Keratinocyte (primary cell): ENCODE measurements at regions not wholly inside any gene's neighbourhood (a gene's known extent, or its start where the extent isn't known, plus 50 kb on each side); places are given as distances from the start of the nearest gene placed in this dataset.

Experiments
- DNase-seq: peaks from one replicate; pipeline ENCODE4 v3.0.0-alpha.2; 2011; ENCODE audit warnings: low read depth, missing footprints, low spot score
- FAIRE-seq: peaks from 2 replicates; lab custom pipeline; 2011; peaks lifted over from hg19 to GRCh38; lab: Jason Lieb, UNC
- H2AFZ ChIP-seq: 2 replicates; pipeline ENCODE4 v1.6.0; 2012; ENCODE audit warnings: low read length, control low read depth, inconsistent platforms; ENCODE audit not compliant: control insufficient read depth
- H3K27ac ChIP-seq: 2 replicates; pipeline ENCODE4 v1.5.1; 2011; ENCODE audit warnings: low read length; ENCODE audit not compliant: control insufficient read depth, insufficient read depth
- H3K27me3 ChIP-seq: 3 replicates; pipeline ENCODE4 v1.6.0; 2011; ENCODE audit warnings: low read length; ENCODE audit not compliant: control insufficient read depth, insufficient read depth; ENCODE audit errors: extremely low read depth
- H3K36me3 ChIP-seq, 2 experiments: 2 replicates in 1 of 2; 3 replicates in 1 of 2; pipeline ENCODE4 v1.5.1; 2011; ENCODE audit warnings: low read length in 2 of 2, mild to moderate bottlenecking in 1 of 2; ENCODE audit not compliant: control insufficient read depth in 2 of 2, insufficient read depth in 2 of 2; ENCODE audit errors: extremely low read depth in 1 of 2
- H3K4me1 ChIP-seq: 3 replicates; pipeline ENCODE4 v1.5.1; 2011; ENCODE audit warnings: low read length; ENCODE audit not compliant: control insufficient read depth, insufficient read depth; ENCODE audit errors: extremely low read depth
- H3K4me2 ChIP-seq: 3 replicates; pipeline ENCODE4 v1.6.0; 2011; ENCODE audit warnings: low read depth, low read length; ENCODE audit not compliant: control insufficient read depth, insufficient read depth; ENCODE audit errors: extremely low read depth
- H3K4me3 ChIP-seq, 3 experiments: fragments of 200-600 bp in 1 of 3; sonication (generic) in 1 of 3; 2 replicates in 2 of 3; 3 replicates in 1 of 3; pipeline ENCODE4 v1.5.1; 2011 to 2016; ENCODE audit warnings: low read length in 3 of 3, mild to moderate bottlenecking in 3 of 3, control low read depth in 2 of 3, inconsistent platforms in 1 of 3, low read depth in 1 of 3, mixed read lengths in 1 of 3, mixed run types in 1 of 3, moderate library complexity in 1 of 3; ENCODE audit not compliant: control insufficient read depth in 2 of 3, insufficient read depth in 2 of 3; ENCODE audit errors: extremely low read depth in 1 of 3
- H3K79me2 ChIP-seq: 2 replicates; pipeline ENCODE4 v1.6.0; 2012; ENCODE audit warnings: low read length; ENCODE audit not compliant: control insufficient read depth, insufficient read depth
- H3K9ac ChIP-seq: 3 replicates; pipeline ENCODE4 v1.6.0; 2011; ENCODE audit warnings: low read length; ENCODE audit not compliant: control insufficient read depth, insufficient read depth; ENCODE audit errors: extremely low read depth
- H3K9me1 ChIP-seq: 3 replicates; pipeline ENCODE4 v1.6.0; 2011; ENCODE audit warnings: low read length; ENCODE audit not compliant: control insufficient read depth, insufficient read depth; ENCODE audit errors: extremely low read depth
- H3K9me3 ChIP-seq: 2 replicates; pipeline ENCODE4 v1.5.1; 2012; ENCODE audit warnings: low read depth, low read length; ENCODE audit not compliant: control insufficient read depth
- H4K20me1 ChIP-seq: 3 replicates; pipeline ENCODE4 v1.6.0; 2011; ENCODE audit warnings: low read length; ENCODE audit not compliant: control insufficient read depth, insufficient read depth; ENCODE audit errors: extremely low read depth
- CTCF ChIP-seq, 3 experiments: IDR thresholded peaks in 1 of 3; conservative IDR thresholded peaks in 1 of 3; optimal IDR thresholded peaks in 1 of 3; 2 replicates in 2 of 3; 3 replicates in 1 of 3; pipeline versions ENCODE3 to v1.5.1; 2011; ENCODE audit warnings: low read length in 3 of 3, mild to moderate bottlenecking in 3 of 3, moderate library complexity in 2 of 3, control low read depth in 1 of 3, inconsistent platforms in 1 of 3; ENCODE audit not compliant: insufficient read depth in 2 of 3; ENCODE audit errors: extremely low read depth in 1 of 3
- EZH2 ChIP-seq: IDR thresholded peaks from one replicate; pipeline ENCODE4 v1.6.1; 2012; ENCODE audit warnings: inconsistent platforms, mild to moderate bottlenecking, low read length, moderate library complexity
- dilution Hi-C: fragments of 300-500 bp; cut with MboI; formaldehyde crosslinking; loops from one replicate; pipeline ENCODE4 v1.7.0; 2020; ENCODE audit warnings: low sequenced_read_pairs; ENCODE audit not compliant: extremely low pct_ligation_motif_present

DNA sequence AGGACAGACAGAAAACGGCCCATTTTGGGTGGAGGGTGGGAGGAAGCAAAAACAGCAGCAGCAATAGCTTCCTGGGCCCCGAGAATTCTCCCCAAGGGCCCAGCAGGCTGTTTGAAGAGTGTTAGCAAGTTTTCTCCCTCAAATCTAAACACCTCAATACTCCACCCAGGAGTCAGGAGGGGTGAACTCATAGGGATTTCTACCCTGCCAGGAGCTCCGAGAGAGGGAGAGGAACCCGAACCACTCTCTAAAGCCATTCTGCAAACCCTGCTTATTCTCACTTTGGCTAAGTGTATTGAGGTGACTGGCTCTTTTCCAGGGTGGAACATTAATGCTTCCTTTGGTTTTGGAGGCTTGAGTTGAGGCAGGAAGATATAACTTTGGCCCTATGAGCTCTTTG is 55.6 kb upstream of the PPM1J start:
- dilution Hi-C loops = no loop called here

GRCh38 chr1:112769611-112770010 is 54.5 kb upstream of the PPM1J start:
- DNase-seq = no peak

More for the DNA sequence above, 55.6 kb upstream of the PPM1J start:
- Histone ChIP-seq H3K36me3 (no peaks in the 10 kb centered on the region), H2AFZ (no peak overlapping the region), H4K20me1 (no peaks in the 10 kb centered on the region), H3K27ac (no peak overlapping the region), H3K9me3 (no peaks in the 10 kb centered on the region), H3K9ac (no peak overlapping the region), H3K4me3 (no peak overlapping the region), H3K4me2 (no peak overlapping the region), H3K79me2 (no peaks in the 10 kb centered on the region), H3K4me1 (no peaks in the 10 kb centered on the region), H3K9me1 (no peaks in the 10 kb centered on the region), H3K27me3 (no peaks in the 10 kb centered on the region)
- no peak for TF ChIP-seq EZH2
- TF ChIP-seq CTCF (optimal IDR thresholded peaks at IDR 0.05 in 1 of 3, IDR thresholded peaks at IDR 0.05 in 1 of 3, conservative IDR thresholded peaks at IDR 0.05 in 1 of 3; ENCODE audit: extremely low read depth in 1 of 3, insufficient read depth in 2 of 3, low read length in 3 of 3) = no peak
- DNase-seq (no peak), FAIRE-seq (no peak)

More at GRCh38 chr1:112769611-112770010, 54.5 kb upstream of the PPM1J start:
- no peaks in the 10 kb centered on the region for H3K9me1 ChIP-seq
- no peak for FAIRE-seq
- dilution Hi-C loops = no loop called here
- TF ChIP-seq CTCF (optimal IDR thresholded peaks at IDR 0.05 in 1 of 3, IDR thresholded peaks at IDR 0.05 in 1 of 3, conservative IDR thresholded peaks at IDR 0.05 in 1 of 3; ENCODE audit: extremely low read depth in 1 of 3, insufficient read depth in 2 of 3, low read length in 3 of 3) (no peak), EZH2 (no peak)
- H3K4me1 ChIP-seq = no peaks in the 10 kb centered on the region
- H3K27me3 ChIP-seq = no peaks in the 10 kb centered on the region
- H3K9ac ChIP-seq = no peak overlapping the region
- H4K20me1 ChIP-seq = no peaks in the 10 kb centered on the region
- H3K9me3 ChIP-seq = no peaks in the 10 kb centered on the region
- H3K36me3 ChIP-seq = no peaks in the 10 kb centered on the region
- no peak overlapping the region for H3K27ac ChIP-seq
- no peak overlapping the region for H3K4me3 ChIP-seq
- H3K79me2 ChIP-seq = no peaks in the 10 kb centered on the region
- no peak overlapping the region for H2AFZ ChIP-seq
- H3K4me2 ChIP-seq = no peak overlapping the region
